Posterior cingulate gyrus (tissue), 11 donors: ENCODE measurements at regions not wholly inside any gene's neighbourhood (a gene's known extent, or its start where the extent isn't known, plus 50 kb on each side); places are given as distances from the start of the nearest gene placed in this dataset.

ENCODE experiments used
- DNase-seq, 10 donors: peaks; one replicate each; pipeline versions ENCODE4 v3.0.0 to v3.0.0-alpha.2; 2020 to 2021; ENCODE audit warnings: mixed read lengths in 3 of 10
- intact Hi-C: fragments of 100-400 bp; cut with DNase I; formaldehyde crosslinking; loops from one replicate; pipeline ENCODE4 v1.15.1; 2023

- peak in 6 of 10 donors; percentile 7 to 81 (median 45) for DNase-seq
- intact Hi-C loops: no loop called here
Measured at GRCh38 chr14:101506926-101507835, 54.1 kb upstream of the DIO3 start.

GRCh38 chr14:101507836-101508150 is 53.5 kb upstream of the DIO3 start:
- intact Hi-C loops: no loop called here
- peak in 4 of 10 donors; percentile 14 to 43 (median 36) for DNase-seq

- peak in 5 of 10 donors; percentile 2 to 59 (median 47) for DNase-seq
Measured at GRCh38 chr14:101508196-101508947, 52.9 kb upstream of the DIO3 start.

DNA sequence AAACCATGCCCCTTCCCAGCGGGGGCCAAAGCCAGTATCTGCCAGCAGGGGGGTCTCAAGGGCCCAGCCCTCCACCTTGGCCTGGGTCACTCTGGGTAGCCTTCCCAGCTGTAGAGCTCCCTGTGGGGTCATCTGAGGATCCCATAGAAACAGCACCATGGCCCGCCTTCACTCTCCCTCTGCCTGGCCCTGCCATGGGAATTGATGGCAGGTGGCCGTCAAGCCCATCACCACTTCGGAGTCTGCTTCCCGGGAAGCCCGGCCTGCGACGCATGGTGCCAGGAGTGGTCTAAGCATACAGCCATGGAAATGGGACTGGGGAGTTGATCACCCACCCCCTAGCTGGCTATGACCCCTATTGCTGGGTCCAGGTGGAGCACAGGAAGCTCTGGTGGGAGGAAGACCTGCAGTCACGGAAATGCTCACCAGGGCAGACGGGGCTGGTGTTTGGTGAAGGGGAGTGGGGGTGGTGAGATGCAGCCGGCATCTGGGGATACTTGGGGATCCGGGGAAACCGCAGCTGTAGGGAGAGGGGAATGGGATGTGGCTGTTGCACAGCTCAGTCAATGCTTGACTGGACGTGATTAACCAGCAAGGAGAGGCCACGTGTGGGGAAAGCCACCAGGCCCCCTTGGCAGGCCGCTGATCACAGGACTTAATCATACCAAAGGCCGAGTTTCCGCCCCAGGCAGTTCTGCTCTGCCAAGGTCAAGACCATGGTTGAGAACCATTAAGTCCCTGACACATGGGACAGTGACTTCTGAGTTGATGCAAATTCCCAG is 52.2 kb upstream of the DIO3 start:
- intact Hi-C loops: no loop called here
- peak in 5 of 10 donors; percentile 1 to 79 (median 33) for DNase-seq

More at GRCh38 chr14:101508196-101508947, 52.9 kb upstream of the DIO3 start:
- intact Hi-C loops: no loop called here

DNA sequence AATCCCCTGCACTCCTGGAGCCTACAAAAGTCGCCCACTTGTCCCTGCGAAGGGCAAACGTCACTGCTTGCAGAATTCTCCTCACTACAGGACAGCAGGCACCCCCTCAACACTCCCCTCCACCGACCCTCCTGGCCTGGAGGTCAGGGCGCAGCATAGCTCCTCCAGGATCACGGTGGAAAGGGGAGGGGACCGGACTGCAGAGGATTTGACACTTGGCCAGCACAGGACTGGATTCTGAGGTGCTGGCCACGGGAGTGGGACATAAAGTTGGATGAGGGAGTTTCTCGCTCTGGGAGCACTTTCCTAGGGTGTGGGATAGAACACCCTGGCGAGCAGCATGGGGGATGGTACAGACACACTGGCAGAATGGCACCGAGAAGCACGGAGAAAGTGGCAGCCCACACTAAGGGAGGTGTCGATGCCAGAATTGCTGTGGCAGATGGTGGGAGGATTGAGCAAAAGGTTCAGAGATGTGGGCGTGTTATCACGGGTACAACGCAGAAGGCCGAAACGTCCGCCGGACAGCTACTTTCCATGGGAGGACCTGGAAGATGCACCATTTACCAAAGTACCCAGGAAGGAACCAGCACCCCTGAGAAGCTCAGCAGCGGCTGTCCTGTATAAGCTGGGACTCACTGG is 51.4 kb upstream of the DIO3 start:
- peak in 4 of 10 donors; percentile 30 to 83 (median 75) for DNase-seq
- intact Hi-C loops: no loop called here

DNA sequence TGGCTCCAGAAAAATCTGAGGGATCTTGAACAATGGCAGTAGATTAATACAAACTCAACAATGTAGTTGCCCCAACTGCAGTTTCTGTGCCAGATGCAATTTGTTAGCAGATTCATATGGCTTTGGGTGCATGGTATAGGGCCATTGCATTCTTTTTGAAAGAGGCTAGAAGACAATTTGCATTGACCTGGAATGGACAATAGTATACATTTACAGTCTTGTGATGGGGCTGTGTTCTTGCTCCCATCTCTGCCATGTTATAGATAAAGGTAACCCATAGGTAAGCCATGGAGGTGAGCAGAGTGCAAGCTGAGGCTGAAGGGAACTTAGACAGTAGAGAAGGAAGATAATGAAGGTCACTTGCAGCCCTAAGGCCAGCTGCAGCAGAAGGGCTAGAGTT is 50.1 kb upstream of the DIO3 start:
- DNase-seq: no peak
- intact Hi-C loops: no loop called here
